ENCODE measurements at regions not wholly inside any gene's neighbourhood (a gene's known extent, or its start where the extent isn't known, plus 50 kb on each side); places are given as distances from the start of the nearest gene placed in this dataset.

DNA sequence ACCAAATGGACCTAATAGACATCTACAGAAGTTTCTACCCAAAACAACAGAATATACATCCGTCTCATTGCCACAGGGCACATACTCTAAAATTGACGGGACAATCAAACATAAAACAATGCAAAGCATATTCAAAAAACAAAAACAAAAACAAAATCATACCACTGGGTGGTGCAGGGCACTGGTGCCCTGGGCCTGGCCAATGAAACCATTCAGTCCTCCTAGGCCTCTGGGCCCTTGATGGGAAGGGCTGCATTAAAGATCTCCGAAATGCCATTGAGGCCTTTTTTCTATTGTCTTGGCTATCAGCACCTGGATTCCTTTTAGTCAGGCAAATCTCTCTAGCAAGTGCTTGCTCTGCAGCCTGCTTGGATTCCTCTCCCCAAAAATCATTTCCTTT, 213.9 kb upstream of the ZCCHC13 start:
- TF ChIP-seq, protein P1, sequence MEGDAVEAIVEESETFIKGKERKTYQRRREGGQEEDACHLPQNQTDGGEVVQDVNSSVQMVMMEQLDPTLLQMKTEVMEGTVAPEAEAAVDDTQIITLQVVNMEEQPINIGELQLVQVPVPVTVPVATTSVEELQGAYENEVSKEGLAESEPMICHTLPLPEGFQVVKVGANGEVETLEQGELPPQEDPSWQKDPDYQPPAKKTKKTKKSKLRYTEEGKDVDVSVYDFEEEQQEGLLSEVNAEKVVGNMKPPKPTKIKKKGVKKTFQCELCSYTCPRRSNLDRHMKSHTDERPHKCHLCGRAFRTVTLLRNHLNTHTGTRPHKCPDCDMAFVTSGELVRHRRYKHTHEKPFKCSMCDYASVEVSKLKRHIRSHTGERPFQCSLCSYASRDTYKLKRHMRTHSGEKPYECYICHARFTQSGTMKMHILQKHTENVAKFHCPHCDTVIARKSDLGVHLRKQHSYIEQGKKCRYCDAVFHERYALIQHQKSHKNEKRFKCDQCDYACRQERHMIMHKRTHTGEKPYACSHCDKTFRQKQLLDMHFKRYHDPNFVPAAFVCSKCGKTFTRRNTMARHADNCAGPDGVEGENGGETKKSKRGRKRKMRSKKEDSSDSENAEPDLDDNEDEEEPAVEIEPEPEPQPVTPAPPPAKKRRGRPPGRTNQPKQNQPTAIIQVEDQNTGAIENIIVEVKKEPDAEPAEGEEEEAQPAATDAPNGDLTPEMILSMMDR (IDR thresholded peaks at IDR 0.05; ENCODE audit: insufficient read depth, low read depth, low read length), result no peak
- TF ChIP-seq EZH2 (IDR thresholded peaks at IDR 0.05; ENCODE audit: insufficient read depth, low read length), result no peak

DNA sequence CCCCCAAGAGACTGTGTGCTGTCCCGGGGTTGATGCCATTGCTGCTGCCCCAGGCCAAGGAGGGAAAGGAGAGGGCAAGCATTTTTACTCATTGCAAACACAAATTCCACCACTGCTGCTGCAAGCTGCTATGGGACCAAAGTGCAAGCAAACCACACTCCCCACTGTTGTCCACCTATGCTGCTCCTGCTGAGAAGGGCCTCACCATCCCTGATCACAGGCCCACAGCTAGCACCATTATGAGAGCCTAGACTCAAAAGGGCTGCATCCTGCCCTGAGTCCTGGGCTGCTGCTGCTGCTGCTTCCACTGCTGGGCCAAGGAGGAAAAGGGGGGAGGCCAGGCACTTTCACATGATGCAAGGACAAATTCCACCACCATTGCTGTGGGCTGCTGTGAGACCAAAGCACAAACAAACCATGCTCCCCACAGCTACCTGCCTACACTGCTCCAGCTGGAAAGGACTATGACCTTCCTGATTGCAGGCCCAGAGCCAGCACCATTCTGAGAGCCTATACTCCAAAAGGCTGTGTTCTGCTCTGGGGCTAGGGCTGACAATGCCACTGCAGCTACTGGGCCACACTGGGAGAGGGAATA, 218.2 kb upstream of the ZCCHC13 start:
- Mint-ChIP-seq H3K4me3 (ENCODE audit: unreplicated experiment) (no peak overlapping the region), H3K9me3 (ENCODE audit: unreplicated experiment) (peaks cover 15% of the 10 kb centered on the region), H3K27ac (ENCODE audit: unreplicated experiment) (no peak overlapping the region), H3K4me1 (ENCODE audit: low read depth, unreplicated experiment) (no peaks in the 10 kb centered on the region), H3K36me3 (ENCODE audit: low read depth, unreplicated experiment) (peaks cover 3% of the 10 kb centered on the region), H3K27me3 (ENCODE audit: low read depth, unreplicated experiment) (no peaks in the 10 kb centered on the region)
- no peaks in the 10 kb centered on the region for H3K4me1 ChIP-seq (ENCODE audit: insufficient read depth, low read length)
- H4K20me1 ChIP-seq (ENCODE audit: insufficient read depth, low read length), result no peaks in the 10 kb centered on the region
- H3K4me2 ChIP-seq (ENCODE audit: low read length), result no peak overlapping the region
- no peak overlapping the region for H3K9ac ChIP-seq (ENCODE audit: low read length)
- H3K9me3 ChIP-seq (ENCODE audit: insufficient read depth, low read depth, low read length), result no peaks in the 10 kb centered on the region
- H3K79me2 ChIP-seq (ENCODE audit: insufficient read depth, low read length), result no peaks in the 10 kb centered on the region
- TF ChIP-seq, protein P1 (IDR thresholded peaks at IDR 0.05; ENCODE audit: insufficient read depth, low read depth, low read length), result no peak
- no peak for TF ChIP-seq EZH2 (IDR thresholded peaks at IDR 0.05; ENCODE audit: insufficient read depth, low read length)
- H3K27ac ChIP-seq (ENCODE audit: low read depth, low read length), result no peak overlapping the region
- H3K4me3 ChIP-seq (ENCODE audit: insufficient read depth, low read depth, low read length), result no peak overlapping the region
- DNase-seq (ENCODE audit: low read depth) (no peak), FAIRE-seq (no peak)
- no peak overlapping the region for H2AFZ ChIP-seq (ENCODE audit: low read depth, low read length)
- no peaks in the 10 kb centered on the region for H3K36me3 ChIP-seq (ENCODE audit: insufficient read depth, low read length)
- no peaks in the 10 kb centered on the region for H3K27me3 ChIP-seq (ENCODE audit: insufficient read depth, low read length)

More for the DNA sequence above, 213.9 kb upstream of the ZCCHC13 start:
- H3K4me1 ChIP-seq (ENCODE audit: insufficient read depth, low read length), result no peaks in the 10 kb centered on the region
- H3K36me3 ChIP-seq (ENCODE audit: insufficient read depth, low read length), result no peaks in the 10 kb centered on the region
- H3K4me3 ChIP-seq (ENCODE audit: insufficient read depth, low read depth, low read length), result no peak overlapping the region
- H3K27ac Mint-ChIP-seq (ENCODE audit: unreplicated experiment), result no peak overlapping the region
- no peak overlapping the region for H3K9ac ChIP-seq (ENCODE audit: low read length)
- H3K4me1 Mint-ChIP-seq (ENCODE audit: low read depth, unreplicated experiment), result no peaks in the 10 kb centered on the region
- H3K27me3 Mint-ChIP-seq (ENCODE audit: low read depth, unreplicated experiment), result no peaks in the 10 kb centered on the region
- FAIRE-seq (peak; percentile 62), DNase-seq (ENCODE audit: low read depth) (no peak)
- no peaks in the 10 kb centered on the region for H3K27me3 ChIP-seq (ENCODE audit: insufficient read depth, low read length)
- no peak overlapping the region for H3K27ac ChIP-seq (ENCODE audit: low read depth, low read length)
- no peak overlapping the region for H3K4me2 ChIP-seq (ENCODE audit: low read length)
- H3K9me3 Mint-ChIP-seq (ENCODE audit: unreplicated experiment), result peaks cover 15% of the 10 kb centered on the region
- no peaks in the 10 kb centered on the region for H3K79me2 ChIP-seq (ENCODE audit: insufficient read depth, low read length)
- peaks cover 3% of the 10 kb centered on the region for H3K36me3 Mint-ChIP-seq (ENCODE audit: low read depth, unreplicated experiment)
- no peak overlapping the region for H2AFZ ChIP-seq (ENCODE audit: low read depth, low read length)
- no peak overlapping the region for H3K4me3 Mint-ChIP-seq (ENCODE audit: unreplicated experiment)
- no peaks in the 10 kb centered on the region for H4K20me1 ChIP-seq (ENCODE audit: insufficient read depth, low read length)
- no peaks in the 10 kb centered on the region for H3K9me3 ChIP-seq (ENCODE audit: insufficient read depth, low read depth, low read length)

DNA sequence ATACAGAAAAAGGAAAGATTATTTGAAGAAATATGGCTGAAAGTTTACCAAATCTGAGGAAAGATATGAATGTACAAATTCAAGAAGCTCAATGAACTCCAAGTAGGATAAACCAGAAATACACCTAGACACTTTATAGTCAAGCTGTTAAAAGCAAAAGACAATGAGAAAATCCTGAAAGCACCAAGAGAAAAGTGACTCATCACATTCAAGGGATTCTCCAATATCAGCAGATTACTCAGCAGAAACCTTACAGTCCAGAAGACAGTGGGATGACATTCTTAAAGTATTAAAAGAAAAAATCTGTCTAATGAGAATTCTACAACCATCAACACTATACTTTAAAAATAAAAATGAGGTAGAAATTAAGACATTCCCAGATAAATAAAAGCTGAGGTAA, 223.8 kb upstream of the ZCCHC13 start:
- peaks cover 4% of the 10 kb centered on the region for H3K9me3 Mint-ChIP-seq (ENCODE audit: unreplicated experiment)
- no peak overlapping the region for H3K27ac ChIP-seq (ENCODE audit: low read depth, low read length)
- H3K4me1 ChIP-seq (ENCODE audit: insufficient read depth, low read length), result no peaks in the 10 kb centered on the region
- no peaks in the 10 kb centered on the region for H3K79me2 ChIP-seq (ENCODE audit: insufficient read depth, low read length)
- peak; percentile 68 for FAIRE-seq
- no peak overlapping the region for H3K4me2 ChIP-seq (ENCODE audit: low read length)
- H3K27me3 ChIP-seq (ENCODE audit: insufficient read depth, low read length), result no peaks in the 10 kb centered on the region
- H2AFZ ChIP-seq (ENCODE audit: low read depth, low read length), result no peak overlapping the region
- TF ChIP-seq, protein P1 (IDR thresholded peaks at IDR 0.05; ENCODE audit: insufficient read depth, low read depth, low read length), result no peak
- no peak for TF ChIP-seq EZH2 (IDR thresholded peaks at IDR 0.05; ENCODE audit: insufficient read depth, low read length)
- no peaks in the 10 kb centered on the region for H3K36me3 Mint-ChIP-seq (ENCODE audit: low read depth, unreplicated experiment)
- H3K4me3 ChIP-seq (ENCODE audit: insufficient read depth, low read depth, low read length), result no peak overlapping the region
- no peaks in the 10 kb centered on the region for H3K9me3 ChIP-seq (ENCODE audit: insufficient read depth, low read depth, low read length)
- H3K4me1 Mint-ChIP-seq (ENCODE audit: low read depth, unreplicated experiment), result no peaks in the 10 kb centered on the region
- no peak overlapping the region for H3K27ac Mint-ChIP-seq (ENCODE audit: unreplicated experiment)
- H3K4me3 Mint-ChIP-seq (ENCODE audit: unreplicated experiment), result no peak overlapping the region
- H4K20me1 ChIP-seq (ENCODE audit: insufficient read depth, low read length), result no peaks in the 10 kb centered on the region
- no peaks in the 10 kb centered on the region for H3K27me3 Mint-ChIP-seq (ENCODE audit: low read depth, unreplicated experiment)
- H3K36me3 ChIP-seq (ENCODE audit: insufficient read depth, low read length), result no peaks in the 10 kb centered on the region
- H3K9ac ChIP-seq (ENCODE audit: low read length), result no peak overlapping the region
- DNase-seq (ENCODE audit: low read depth), result no peak
